Trophoblast cell (in vitro differentiated cells and primary cell): ENCODE measurements at regions not wholly inside any gene's neighbourhood (a gene's known extent, or its start where the extent isn't known, plus 50 kb on each side); places are given as distances from the start of the nearest gene placed in this dataset.
"Not testable (repeated sequence)": the region's sequence is repeated elsewhere in the genome, so short reads cannot be mapped to it uniquely, and the experiment has no call there.

Experiments used
- DNase-seq, 2 donors: peaks; one replicate each; pipeline ENCODE4 v3.0.0-alpha.2; 2016
- H2AFZ ChIP-seq: 2 replicates; pipeline ENCODE4 v1.6.1; 2013; ENCODE audit warnings: low read length, moderate library complexity, mild to moderate bottlenecking; ENCODE audit not compliant: insufficient read depth, poor library complexity
- H2AK5ac ChIP-seq: 2 replicates; pipeline ENCODE4 v1.6.1; 2013; ENCODE audit warnings: mild to moderate bottlenecking, low read length
- H2BK120ac ChIP-seq: 2 replicates; pipeline ENCODE4 v1.6.1; 2013; ENCODE audit warnings: low read length, mild to moderate bottlenecking, moderate library complexity; ENCODE audit not compliant: insufficient read depth, poor library complexity
- H2BK12ac ChIP-seq: 2 replicates; pipeline ENCODE4 v1.6.1; 2013; ENCODE audit warnings: mild to moderate bottlenecking, low read length, moderate library complexity
- H2BK5ac ChIP-seq: 2 replicates; pipeline ENCODE4 v1.6.1; 2013; ENCODE audit warnings: low read length, low read depth, moderate library complexity, mild to moderate bottlenecking; ENCODE audit not compliant: poor library complexity
- H3K14ac ChIP-seq: 2 replicates; pipeline ENCODE4 v1.6.1; 2013; ENCODE audit warnings: mild to moderate bottlenecking, low read length
- H3K18ac ChIP-seq: 2 replicates; pipeline ENCODE4 v1.6.1; 2013; ENCODE audit warnings: mild to moderate bottlenecking, low read length
- H3K23ac ChIP-seq: 2 replicates; pipeline ENCODE4 v1.6.1; 2013; ENCODE audit warnings: low read length
- H3K27ac ChIP-seq: 2 replicates; pipeline ENCODE4 v1.5.1; 2013; ENCODE audit warnings: low read depth, mild to moderate bottlenecking, inconsistent platforms, low read length, moderate library complexity
- H3K27me3 ChIP-seq: 2 replicates; pipeline ENCODE4 v1.6.1; 2013; ENCODE audit warnings: inconsistent platforms, mild to moderate bottlenecking, low read length, moderate library complexity; ENCODE audit not compliant: insufficient read depth
- H3K36me3 ChIP-seq, 2 experiments: 1 replicate in 1 of 2; 2 replicates in 1 of 2; pipeline ENCODE4 v1.6.1; 2013; ENCODE audit warnings: low read length in 2 of 2, mild to moderate bottlenecking in 2 of 2, moderate library complexity in 1 of 2; ENCODE audit not compliant: insufficient read depth in 2 of 2, control insufficient read depth in 1 of 2
- H3K4ac ChIP-seq: 2 replicates; pipeline ENCODE4 v1.6.1; 2013; ENCODE audit warnings: low read depth, mild to moderate bottlenecking, low read length, moderate library complexity
- H3K4me1 ChIP-seq, 2 experiments: 1 replicate in 1 of 2; 2 replicates in 1 of 2; pipeline ENCODE4 v1.6.1; 2013; ENCODE audit warnings: low read length in 2 of 2, mild to moderate bottlenecking in 2 of 2, moderate library complexity in 1 of 2; ENCODE audit not compliant: insufficient read depth in 2 of 2, control insufficient read depth in 1 of 2
- H3K4me2 ChIP-seq: 2 replicates; pipeline ENCODE4 v1.6.1; 2013; ENCODE audit warnings: inconsistent platforms, mild to moderate bottlenecking, low read length, moderate library complexity
- H3K4me3 ChIP-seq: 2 replicates; pipeline ENCODE4 v1.5.1; 2013; ENCODE audit warnings: mild to moderate bottlenecking, low read depth, low read length, inconsistent platforms
- H3K79me1 ChIP-seq: one replicate; pipeline ENCODE4 v1.6.1; 2013; ENCODE audit warnings: low read length
- H3K79me2 ChIP-seq: 2 replicates; pipeline ENCODE4 v1.6.1; 2013; ENCODE audit warnings: low read length, mild to moderate bottlenecking; ENCODE audit not compliant: control insufficient read depth, insufficient read depth, poor library complexity
- H3K9ac ChIP-seq: 2 replicates; pipeline ENCODE4 v1.6.1; 2013; ENCODE audit warnings: mild to moderate bottlenecking, low read length
- H3K9me3 ChIP-seq: 2 replicates; pipeline ENCODE4 v1.6.1; 2013; ENCODE audit warnings: low read depth, mild to moderate bottlenecking, control low read depth, inconsistent platforms, low read length; ENCODE audit not compliant: insufficient read depth
- H4K12ac ChIP-seq: 2 replicates; pipeline ENCODE4 v1.6.1; 2013; ENCODE audit warnings: low read depth, mild to moderate bottlenecking, low read length, moderate library complexity
- H4K8ac ChIP-seq: 2 replicates; pipeline ENCODE4 v1.6.1; 2013; ENCODE audit warnings: low read depth, mild to moderate bottlenecking, low read length, moderate library complexity
- H4K91ac ChIP-seq: one replicate; pipeline ENCODE4 v1.6.1; 2013; ENCODE audit warnings: low read depth, mild to moderate bottlenecking, low read length, moderate library complexity
- WGBS: extraction: QIAGEN DNeasy Blood & Tissue Kit; methylation state at CpG from one replicate; pipeline ENCODE4 v1.1.7; 2013; ENCODE audit warnings: missing lambda C conversion rate; ENCODE audit not compliant: insufficient read length, insufficient coverage; ENCODE audit errors: extremely low coverage; 5-methylcytosine and 5-hydroxymethylcytosine counted together

DNA sequence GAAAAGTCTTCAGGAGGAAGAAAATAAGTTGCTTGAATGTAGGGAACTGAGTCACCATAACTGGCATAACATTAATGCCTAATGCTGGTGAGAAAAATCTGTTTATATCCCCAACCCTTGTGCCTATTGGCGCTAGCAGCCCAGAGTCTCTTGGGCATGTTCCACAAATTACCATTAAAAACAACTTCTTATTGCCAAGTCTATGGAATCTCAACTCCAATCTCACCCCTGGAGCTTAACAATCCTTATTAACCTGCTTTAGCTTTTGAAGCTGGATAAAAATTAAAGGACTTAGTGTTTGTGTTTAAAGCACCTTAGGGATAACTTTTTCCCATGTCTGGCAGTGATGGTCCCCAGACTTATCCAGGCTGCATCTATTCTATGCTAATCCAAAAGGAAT lies 143.0 kb downstream of the APIP start:
- Histone ChIP-seq H2BK5ac (no peak overlapping the region), H2BK12ac (no peak overlapping the region), H4K8ac (no peak overlapping the region), H2AFZ (no peak overlapping the region), H3K14ac (no peak overlapping the region), H3K18ac (no peak overlapping the region), H3K9me3 (no peaks in the 10 kb centered on the region), H3K4me1 (peaks cover 0 to 7% of the 10 kb centered on the region in 2 experiments), H3K4me2 (no peak overlapping the region), H3K27ac (no peak overlapping the region), H4K91ac (no peak overlapping the region), H3K4ac (no peak overlapping the region), H4K12ac (no peak overlapping the region), H3K4me3 (no peak overlapping the region), H3K27me3 (no peaks in the 10 kb centered on the region), H2BK120ac (no peak overlapping the region), H3K36me3 (no peaks in the 10 kb centered on the region), H3K9ac (no peak overlapping the region), H3K79me2 (no peaks in the 10 kb centered on the region), H3K79me1 (no peaks in the 10 kb centered on the region), H2AK5ac (no peak overlapping the region), H3K23ac (no peak overlapping the region)
- no CpG with 5 or more reads among the region's 1 CpG for WGBS
- DNase-seq, result no peak

DNA sequence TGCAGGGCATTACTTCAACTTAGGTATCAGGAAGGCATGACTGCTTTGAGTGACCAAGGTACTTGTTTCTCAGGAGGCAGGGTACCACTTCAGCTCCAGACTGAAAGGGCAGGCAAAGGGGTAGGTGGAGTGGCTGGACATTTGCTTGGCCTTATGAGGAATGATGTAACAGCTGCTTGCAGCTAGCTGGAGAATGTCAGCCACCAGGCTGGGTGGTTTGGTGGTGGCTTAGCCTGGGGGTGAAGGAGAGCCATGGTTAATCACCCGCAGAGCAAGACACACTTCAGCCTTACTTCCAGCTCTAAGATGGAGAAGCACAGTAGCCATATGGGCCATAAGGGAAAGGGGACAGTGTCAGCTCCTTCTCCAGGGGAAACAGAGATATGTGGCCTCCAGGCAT lies 146.1 kb downstream of the APIP start:
- no peak overlapping the region for H3K9ac ChIP-seq
- H3K27ac ChIP-seq, result no peak overlapping the region
- no peak overlapping the region for H2AK5ac ChIP-seq
- no peaks in the 10 kb centered on the region for H3K79me1 ChIP-seq
- no peak overlapping the region for H4K8ac ChIP-seq
- H2BK120ac ChIP-seq, result no peak overlapping the region
- no peak overlapping the region for H3K14ac ChIP-seq
- H4K91ac ChIP-seq, result no peak overlapping the region
- H2BK5ac ChIP-seq, result no peak overlapping the region
- H3K18ac ChIP-seq, result no peak overlapping the region
- no peak overlapping the region for H3K4me3 ChIP-seq
- H3K4ac ChIP-seq, result no peak overlapping the region
- H4K12ac ChIP-seq, result no peak overlapping the region
- no peak overlapping the region for H2BK12ac ChIP-seq
- no peaks in the 10 kb centered on the region for H3K36me3 ChIP-seq
- no peaks in the 10 kb centered on the region for H3K79me2 ChIP-seq
- no peak overlapping the region for H3K23ac ChIP-seq
- no CpG with 5 or more reads among the region's 1 CpG for WGBS
- H3K4me1 ChIP-seq, result peaks cover 0 to 7% of the 10 kb centered on the region in 2 experiments
- no peak overlapping the region for H3K4me2 ChIP-seq
- H3K27me3 ChIP-seq, result no peaks in the 10 kb centered on the region
- no peak overlapping the region for H2AFZ ChIP-seq
- H3K9me3 ChIP-seq, result no peaks in the 10 kb centered on the region
- peak; percentile 26 to 77 for DNase-seq

- WGBS, result no CpG with 5 or more reads among the region's 2 CpGs
- no peak for DNase-seq
- no peak overlapping the region for H3K4ac ChIP-seq
- H3K9ac ChIP-seq, result no peak overlapping the region
- H3K14ac ChIP-seq, result no peak overlapping the region
- no peak overlapping the region for H4K8ac ChIP-seq
- H2AFZ ChIP-seq, result no peak overlapping the region
- H2AK5ac ChIP-seq, result no peak overlapping the region
- no peak overlapping the region for H4K91ac ChIP-seq
- no peaks in the 10 kb centered on the region for H3K79me2 ChIP-seq
- no peak overlapping the region for H3K4me3 ChIP-seq
- H3K4me1 ChIP-seq, result peaks cover 0 to 7% of the 10 kb centered on the region in 2 experiments
- H4K12ac ChIP-seq, result no peak overlapping the region
- no peaks in the 10 kb centered on the region for H3K9me3 ChIP-seq
- H3K18ac ChIP-seq, result no peak overlapping the region
- no peaks in the 10 kb centered on the region for H3K27me3 ChIP-seq
- no peak overlapping the region for H2BK120ac ChIP-seq
- H3K4me2 ChIP-seq, result no peak overlapping the region
- no peak overlapping the region for H2BK5ac ChIP-seq
- H3K36me3 ChIP-seq, result no peaks in the 10 kb centered on the region
- no peaks in the 10 kb centered on the region for H3K79me1 ChIP-seq
- no peak overlapping the region for H3K23ac ChIP-seq
- no peak overlapping the region for H3K27ac ChIP-seq
- H2BK12ac ChIP-seq, result no peak overlapping the region
Measured at GRCh38 chr11:34769224-34769623, 147.0 kb downstream of the APIP start.

- not testable (repeated sequence) for DNase-seq, H3K79me2 ChIP-seq, H3K9me3 ChIP-seq, H3K27me3 ChIP-seq, H2BK5ac ChIP-seq, H3K4me3 ChIP-seq, H3K4me2 ChIP-seq, H4K8ac ChIP-seq, H2BK120ac ChIP-seq, H3K4ac ChIP-seq, H2AK5ac ChIP-seq, H3K14ac ChIP-seq, H3K23ac ChIP-seq, H4K91ac ChIP-seq, H4K12ac ChIP-seq, H3K18ac ChIP-seq, H3K9ac ChIP-seq, H3K4me1 ChIP-seq, H3K79me1 ChIP-seq, H3K36me3 ChIP-seq, H2BK12ac ChIP-seq, H2AFZ ChIP-seq, H3K27ac ChIP-seq
- no CpG with 5 or more reads among the region's 3 CpGs for WGBS
Measured at GRCh38 chr11:34762625-34763024, 141.7 kb downstream of the EHF start.
